A549 (cell line): ENCODE measurements at regions not wholly inside any gene's neighbourhood (a gene's known extent, or its start where the extent isn't known, plus 50 kb on each side); places are given as distances from the start of the nearest gene placed in this dataset.

Experiments
- ATAC-seq, 2 experiments: fragments of 200-7000 bp in 1 of 2; fragments of >200 bp in 1 of 2; cut with Nextera tagmentation in 1 of 2; cut with Tn5 transposase in 1 of 2; 3 replicates each; pipeline versions ENCODE4 v1.8.0 to v1.9.1; 2018 to 2020; ENCODE audit warnings: mild to moderate bottlenecking in 1 of 2, moderate library complexity in 1 of 2
- CTCF ChIA-PET: fragments of 300-600 bp; sonication (Branson Sonifier 250); formaldehyde crosslinking; extraction: SDS; loops from one replicate; lab custom pipeline; 2021; ENCODE audit warnings: antibody characterized with exemption, inconsistent platforms; lab: Yijun Ruan, JAX
- POLR2A ChIA-PET: fragments of 350-600 bp; formaldehyde crosslinking; extraction: SDS; loops from one replicate; lab custom pipeline; 2021; ENCODE audit warnings: antibody characterized with exemption, inconsistent platforms; lab: Yijun Ruan, JAX
- DNase-seq, 2 experiments: peaks; one replicate each; pipeline versions ENCODE4 v3.0.0 to v3.0.0-alpha.2; 2011 to 2016; ENCODE audit warnings: low read depth in 1 of 2, low spot score in 1 of 2
- FAIRE-seq: peaks from 2 replicates; lab custom pipeline; 2011; peaks lifted over from hg19 to GRCh38; lab: Jason Lieb, UNC
- H3K27ac ChIP-seq, 2 experiments: fragments of >200 bp; sonication (Bioruptor Twin); formaldehyde crosslinking; 3 replicates each; pipeline ENCODE4 v1.5.1; 2016 to 2017
- H3K4me1 ChIP-seq: fragments of >200 bp; sonication (Bioruptor Twin); formaldehyde crosslinking; 3 replicates; pipeline ENCODE4 v1.6.1; 2016
- H3K4me2 ChIP-seq: fragments of >200 bp; sonication (Bioruptor Twin); formaldehyde crosslinking; 3 replicates; pipeline ENCODE4 v1.6.1; 2016
- H3K4me3 ChIP-seq: fragments of >200 bp; sonication (Bioruptor Twin); formaldehyde crosslinking; 3 replicates; pipeline ENCODE4 v1.5.1; 2016
- H3K9me3 ChIP-seq: fragments of >200 bp; sonication (Bioruptor Twin); formaldehyde crosslinking; 3 replicates; pipeline ENCODE4 v1.6.1; 2016
- BCL3 ChIP-seq: fragments of >200 bp; sonication (Bioruptor Twin); formaldehyde crosslinking; IDR thresholded peaks from 3 replicates; pipeline ENCODE4 v1.6.1; 2016
- BHLHE40 ChIP-seq: IDR thresholded peaks from 2 replicates; pipeline ENCODE4 v1.6.1; 2012; ENCODE audit warnings: low read depth, low read length, inconsistent platforms
- CBX2 ChIP-seq: fragments of 200-600 bp; sonication (generic); IDR thresholded peaks from 2 replicates; pipeline ENCODE4 v1.6.1; 2016; ENCODE audit warnings: low read depth, mild to moderate bottlenecking, borderline replicate concordance
- CBX8 ChIP-seq: fragments of 200-600 bp; sonication (generic); IDR thresholded peaks from 2 replicates; pipeline ENCODE4 v1.6.1; 2016
- CEBPB ChIP-seq, 2 experiments: fragments of >200 bp in 1 of 2; sonication (Bioruptor Twin) in 1 of 2; formaldehyde crosslinking in 1 of 2; IDR thresholded peaks; 2 replicates each; pipeline ENCODE4 v1.6.1; 2012 to 2016
- CHD4 ChIP-seq: fragments of 200-600 bp; sonication (generic); IDR thresholded peaks from 2 replicates; pipeline ENCODE4 v1.6.1; 2016; ENCODE audit warnings: antibody characterized with exemption, mild to moderate bottlenecking, borderline replicate concordance
- CTCF ChIP-seq: fragments of >200 bp; sonication (Bioruptor Twin); formaldehyde crosslinking; IDR thresholded peaks from 3 replicates; pipeline ENCODE4 v1.5.1; 2016
- FOSB ChIP-seq: fragments of 250-450 bp; sonication (Bioruptor Pico); IDR thresholded peaks from 2 replicates; pipeline ENCODE4 v1.5.0; 2020; ENCODE audit warnings: mild to moderate bottlenecking, moderate library complexity
- GATA3 ChIP-seq: IDR thresholded peaks from 2 replicates; pipeline ENCODE4 v1.6.1; 2012; ENCODE audit warnings: borderline replicate concordance
- HDAC2 ChIP-seq: fragments of 200-600 bp; sonication (generic); IDR thresholded peaks from 2 replicates; pipeline ENCODE4 v1.6.1; 2016
- HOXB13 ChIP-seq: fragments of 250-450 bp; sonication (Bioruptor Pico); IDR thresholded peaks from 2 replicates; pipeline ENCODE4 v1.5.0; 2020; ENCODE audit warnings: low read depth, mild to moderate bottlenecking, moderate library complexity
- HOXB5 ChIP-seq: fragments of 250-450 bp; sonication (Bioruptor Pico); IDR thresholded peaks from 2 replicates; pipeline ENCODE4 v1.5.0; 2020; ENCODE audit warnings: mild to moderate bottlenecking, moderate library complexity
- JUN ChIP-seq, 2 experiments: fragments of >200 bp; sonication (Bioruptor Twin); formaldehyde crosslinking; IDR thresholded peaks; 2 replicates in 1 of 2; 3 replicates in 1 of 2; pipeline ENCODE4 v1.6.1; 2016 to 2017
- KDM5A ChIP-seq: fragments of 200-600 bp; sonication (generic); IDR thresholded peaks from 2 replicates; pipeline ENCODE4 v1.6.1; 2016; ENCODE audit warnings: antibody characterized with exemption, mild to moderate bottlenecking
- NR3C1 ChIP-seq: fragments of >200 bp; sonication (Bioruptor Twin); formaldehyde crosslinking; IDR thresholded peaks from 3 replicates; pipeline ENCODE4 v1.6.1; 2017
- PBX3 ChIP-seq: IDR thresholded peaks from 2 replicates; pipeline ENCODE4 v1.6.1; 2012
- RAD21 ChIP-seq, 2 experiments: fragments of >200 bp in 1 of 2; sonication (Bioruptor Twin) in 1 of 2; formaldehyde crosslinking in 1 of 2; IDR thresholded peaks in 1 of 2; conservative IDR thresholded peaks in 1 of 2; 2 replicates in 1 of 2; 3 replicates in 1 of 2; pipeline ENCODE4 v1.6.1; 2012 to 2018; ENCODE audit warnings: inconsistent platforms in 1 of 2
- RCOR1 ChIP-seq: fragments of 150-350 bp; IDR thresholded peaks from 2 replicates; pipeline ENCODE4 v1.6.1; 2014; ENCODE audit warnings: antibody characterized with exemption, low read length, low read depth
- RNF2 ChIP-seq: fragments of 200-600 bp; sonication (generic); IDR thresholded peaks from 2 replicates; pipeline ENCODE4 v1.6.1; 2016; ENCODE audit warnings: low read depth, mild to moderate bottlenecking, antibody characterized with exemption, moderate library complexity, borderline replicate concordance
- SMC3 ChIP-seq: fragments of >200 bp; sonication (Bioruptor Twin); formaldehyde crosslinking; IDR thresholded peaks from 3 replicates; pipeline ENCODE4 v1.6.1; 2018; ENCODE audit warnings: inconsistent platforms
- TP53 ChIP-seq: fragments of 250-450 bp; sonication (Bioruptor Pico); IDR thresholded peaks from 2 replicates; pipeline ENCODE4 v1.5.0; 2021; ENCODE audit warnings: mild to moderate bottlenecking, moderate library complexity
- ZC3H11A ChIP-seq: fragments of 450-650 bp; IDR thresholded peaks from 2 replicates; pipeline ENCODE4 v1.6.1; 2014; ENCODE audit warnings: antibody characterized with exemption, mild to moderate bottlenecking
- ZNF302 ChIP-seq: fragments of 250-450 bp; sonication (Bioruptor Pico); IDR thresholded peaks from 2 replicates; pipeline ENCODE4 v1.9.0; 2021; ENCODE audit warnings: inconsistent platforms, mild to moderate bottlenecking, moderate library complexity
- WGBS: methylation state at CpG from one replicate; pipeline ENCODE4 v1.1.6; 2017; ENCODE audit errors: missing lambda C conversion rate; 5-methylcytosine and 5-hydroxymethylcytosine counted together
- TF ChIP-seq, protein P1 (sequence below): fragments of 250-450 bp; sonication (Bioruptor Pico); IDR thresholded peaks from 2 replicates; pipeline ENCODE4 v1.5.0; 2020; ENCODE audit warnings: low read depth, mild to moderate bottlenecking, moderate library complexity
- TF ChIP-seq, protein P2 (sequence below): IDR thresholded peaks from 2 replicates; pipeline ENCODE4 v1.6.1; 2012; ENCODE audit warnings: low read depth, borderline replicate concordance

- ATAC-seq (no peak), FAIRE-seq (no peak)
- Histone ChIP-seq H3K9me3 (no peaks in the 10 kb centered on the region), H3K4me2 (no peak overlapping the region)
- CTCF ChIA-PET = no interaction called here
- TF ChIP-seq RCOR1 (no peak), CEBPB (IDR thresholded peaks at IDR 0.05) (no peak), KDM5A (no peak), JUN (IDR thresholded peaks at IDR 0.05) (no peak)
- TF ChIP-seq, protein P1, sequence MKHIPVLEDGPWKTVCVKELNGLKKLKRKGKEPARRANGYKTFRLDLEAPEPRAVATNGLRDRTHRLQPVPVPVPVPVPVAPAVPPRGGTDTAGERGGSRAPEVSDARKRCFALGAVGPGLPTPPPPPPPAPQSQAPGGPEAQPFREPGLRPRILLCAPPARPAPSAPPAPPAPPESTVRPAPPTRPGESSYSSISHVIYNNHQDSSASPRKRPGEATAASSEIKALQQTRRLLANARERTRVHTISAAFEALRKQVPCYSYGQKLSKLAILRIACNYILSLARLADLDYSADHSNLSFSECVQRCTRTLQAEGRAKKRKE = no peak
- TF ChIP-seq, all 56 proteins: peak for 0
- no peak for DNase-seq
- H3K4me1 ChIP-seq = peaks cover 27% of the 10 kb centered on the region
- POLR2A ChIA-PET = no interaction called here
- no peak overlapping the region for H3K27ac ChIP-seq
- H3K4me3 ChIP-seq = no peak overlapping the region
- WGBS = 84% methylated on average over 2 of the region's 2 CpGs
Measured at GRCh38 chr6:142009647-142010046, 123.1 kb upstream of the GJE1 start.

GRCh38 chr6:142008781-142009180 lies 123.9 kb upstream of the GJE1 start:
- TF ChIP-seq BCL3 = no peak
- H3K4me1 ChIP-seq = peaks cover 20% of the 10 kb centered on the region
- WGBS = 92% methylated on average over 1 of the region's 1 CpG
- FAIRE-seq (no peak), DNase-seq (no peak), ATAC-seq (no peak)
- ChIA-PET POLR2A (no interaction called here), CTCF (no interaction called here)
- H3K9me3 ChIP-seq = no peaks in the 10 kb centered on the region
- no peak overlapping the region for H3K4me3 ChIP-seq
- no peak overlapping the region for H3K27ac ChIP-seq
- H3K4me2 ChIP-seq = no peak overlapping the region

DNA sequence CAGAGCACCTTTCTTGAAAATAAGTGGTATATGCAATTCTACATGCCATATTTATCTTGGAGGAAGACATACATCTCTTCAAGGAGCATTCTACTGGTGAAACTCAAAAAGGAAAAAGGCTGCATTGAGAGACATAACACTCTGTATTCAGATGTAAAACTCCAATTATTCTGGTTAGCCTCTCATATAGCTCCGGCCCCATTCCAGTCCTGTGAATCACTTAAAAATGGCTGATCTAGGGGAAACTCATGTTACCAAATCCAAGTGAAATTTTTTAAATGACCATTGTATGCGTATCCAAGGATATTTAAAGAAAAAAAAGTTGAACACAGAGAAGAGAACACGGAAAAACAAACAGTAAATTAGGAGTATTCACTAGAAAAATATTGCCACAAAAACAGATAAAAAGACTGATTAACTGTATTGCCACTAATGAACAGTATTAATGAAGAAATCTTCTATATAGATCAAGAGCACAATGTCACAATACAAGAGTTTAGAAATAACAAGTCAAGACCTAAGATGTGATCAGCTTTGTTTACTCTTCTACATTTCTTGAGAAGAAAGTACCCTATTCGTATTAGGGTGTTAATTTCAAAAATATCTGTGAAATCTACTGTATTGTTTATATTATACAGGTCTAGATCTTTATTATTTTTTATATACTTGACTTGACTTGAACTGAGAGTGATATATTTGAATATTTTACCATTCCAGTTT lies 124.5 kb upstream of the GJE1 start:
- no peak for DNase-seq
- POLR2A ChIA-PET = no interaction called here
- FAIRE-seq = no peak

DNA sequence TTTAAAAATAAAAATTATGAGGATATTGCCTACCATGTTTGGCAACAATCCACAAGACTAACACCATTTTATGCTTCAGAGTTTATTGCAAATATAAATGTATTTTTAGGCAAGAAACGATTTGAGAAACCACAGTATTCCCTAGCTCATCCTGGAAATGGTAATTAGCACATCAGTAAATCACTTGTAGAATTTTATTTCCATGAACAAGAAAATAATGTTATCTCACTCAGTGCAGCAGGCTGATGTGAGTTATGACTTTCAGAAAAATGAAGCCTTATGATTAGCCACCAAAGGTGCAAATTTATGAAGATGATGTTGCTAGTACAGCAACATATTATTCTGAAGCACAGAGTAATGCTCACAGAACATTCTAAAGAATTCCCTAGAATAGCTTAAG lies 127.7 kb upstream of the GJE1 start:
- ATAC-seq (no peak), DNase-seq (no peak), FAIRE-seq (no peak)
- ChIA-PET POLR2A (no interaction called here), CTCF (interaction anchor here (1.2 kb wide), 1 partner anchor 16 kb away, joined by 3 read pairs; no protein-coding TSS in a partner anchor)
- H3K9me3 ChIP-seq = no peaks in the 10 kb centered on the region
- WGBS = 0% methylated on average over 1 of the region's 1 CpG
- no peak overlapping the region for H3K4me3 ChIP-seq
- no peak overlapping the region for H3K27ac ChIP-seq
- no peak overlapping the region for H3K4me2 ChIP-seq
- H3K4me1 ChIP-seq = no peaks in the 10 kb centered on the region
- TF ChIP-seq NR3C1 (no peak), HOXB5 (CRISPR knock-in tag) (no peak), CTCF (no peak), CEBPB (IDR thresholded peaks at IDR 0.05) (no peak), HDAC2 (no peak), FOSB (no peak), CBX2 (no peak), GATA3 (no peak), CBX8 (no peak), TP53 (no peak), HOXB13 (CRISPR knock-in tag) (no peak), ZNF302 (CRISPR knock-in tag) (no peak), RCOR1 (no peak), CHD4 (no peak), RAD21 (conservative IDR thresholded peaks at IDR 0.05 in 1 of 2, IDR thresholded peaks at IDR 0.05 in 1 of 2) (no peak), PBX3 (no peak)
- TF ChIP-seq, protein P1 = no peak

More for the DNA sequence above, 124.5 kb upstream of the GJE1 start:
- no peak for ATAC-seq
- H3K27ac ChIP-seq = no peak overlapping the region
- no peak overlapping the region for H3K4me3 ChIP-seq
- H3K9me3 ChIP-seq = no peaks in the 10 kb centered on the region
- no peak for TF ChIP-seq CBX2
- TF ChIP-seq TP53 = no peak
- no peak for TF ChIP-seq GATA3
- no peak for TF ChIP-seq RNF2
- TF ChIP-seq BHLHE40 = no peak
- TF ChIP-seq ZNF302 (CRISPR knock-in tag) = no peak
- TF ChIP-seq SMC3 = no peak
- TF ChIP-seq, protein P2, sequence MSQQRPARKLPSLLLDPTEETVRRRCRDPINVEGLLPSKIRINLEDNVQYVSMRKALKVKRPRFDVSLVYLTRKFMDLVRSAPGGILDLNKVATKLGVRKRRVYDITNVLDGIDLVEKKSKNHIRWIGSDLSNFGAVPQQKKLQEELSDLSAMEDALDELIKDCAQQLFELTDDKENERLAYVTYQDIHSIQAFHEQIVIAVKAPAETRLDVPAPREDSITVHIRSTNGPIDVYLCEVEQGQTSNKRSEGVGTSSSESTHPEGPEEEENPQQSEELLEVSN = no peak
- no peak for TF ChIP-seq KDM5A
- no peak for TF ChIP-seq CBX8
- TF ChIP-seq ZC3H11A = no peak
- peaks cover 16% of the 10 kb centered on the region for H3K4me1 ChIP-seq
- 73% methylated on average over 4 of the region's 4 CpGs for WGBS
- CTCF ChIA-PET = no interaction called here
- no peak overlapping the region for H3K4me2 ChIP-seq
